ENCODE measurements at regions not wholly inside any gene's neighbourhood (a gene's known extent, or its start where the extent isn't known, plus 50 kb on each side); places are given as distances from the start of the nearest gene placed in this dataset.

DNA sequence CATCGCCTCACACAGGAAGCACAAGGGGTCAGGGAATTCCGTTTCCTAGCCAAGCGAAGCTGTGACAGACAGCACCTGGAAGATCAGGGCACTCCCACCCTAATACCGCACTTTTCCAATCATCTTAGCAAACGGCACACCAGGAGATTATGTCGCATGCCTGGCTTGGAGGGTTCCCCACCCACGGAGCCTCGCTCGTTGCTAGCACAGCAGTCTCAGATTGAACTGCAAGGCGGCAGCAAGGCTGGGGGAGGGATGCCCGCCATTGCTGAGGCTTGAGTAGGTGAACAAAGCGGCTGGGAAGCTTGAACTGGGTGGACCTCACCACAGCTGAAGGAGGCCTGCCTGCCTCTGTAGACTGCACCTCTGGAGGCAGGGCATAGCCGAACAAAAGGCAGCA, 384.8 kb downstream of the CNTN6 start:
- Histone ChIP-seq H4K20me1 (replicated peaks; ENCODE audit: control insufficient read depth, extremely low read depth, insufficient read depth, low read length) (no peaks in the 10 kb centered on the region), H3K9me3 (replicated peaks; ENCODE audit: control insufficient read depth, insufficient read depth, low read length) (peaks cover 5% of the 10 kb centered on the region), H3K4me3 (replicated peaks in 1 of 3; ENCODE audit: insufficient read depth in 1 of 3, low read depth in 1 of 3, low read length in 3 of 3) (no peak overlapping the region), H3K36me3 (ENCODE audit: control insufficient read depth in 2 of 2, extremely low read depth in 1 of 2, insufficient read depth in 2 of 2, low read length in 2 of 2) (no peaks in the 10 kb centered on the region), H3K27me3 (ENCODE audit: control insufficient read depth in 2 of 2, insufficient read depth in 2 of 2, low read length in 2 of 2) (no peaks in the 10 kb centered on the region), H3K9me1 (replicated peaks; ENCODE audit: control insufficient read depth, extremely low read depth, insufficient read depth, low read length) (no peaks in the 10 kb centered on the region), H3K4me2 (ENCODE audit: insufficient read depth, low read length) (no peak overlapping the region), H3K27ac (ENCODE audit: insufficient read depth, low read depth, low read length) (no peak overlapping the region), H2AFZ (ENCODE audit: low read depth, low read length) (no peak overlapping the region), H3K79me2 (ENCODE audit: control insufficient read depth, insufficient read depth, low read length) (no peaks in the 10 kb centered on the region), H3K9ac (replicated peaks; ENCODE audit: extremely low read depth, insufficient read depth, low read length) (no peak overlapping the region), H3K4me1 (ENCODE audit: control insufficient read depth, extremely low read depth, insufficient read depth, low read length) (no peaks in the 10 kb centered on the region)
- intact Hi-C loops (cut with micrococcal nuclease): no loop called here
- no TSS peak for BruUV-seq (replicated peaks)
- ChIA-PET POLR2A (no interaction called here), CTCF (no interaction called here)
- dilution Hi-C loops (cut with MboI; ENCODE audit: extremely low pct_ligation_motif_present, low sequenced_read_pairs): no loop called here
- no peak for TF ChIP-seq MYC (IDR thresholded peaks at IDR 0.05; ENCODE audit: low read depth, low read length)
- TF ChIP-seq, protein P1, sequence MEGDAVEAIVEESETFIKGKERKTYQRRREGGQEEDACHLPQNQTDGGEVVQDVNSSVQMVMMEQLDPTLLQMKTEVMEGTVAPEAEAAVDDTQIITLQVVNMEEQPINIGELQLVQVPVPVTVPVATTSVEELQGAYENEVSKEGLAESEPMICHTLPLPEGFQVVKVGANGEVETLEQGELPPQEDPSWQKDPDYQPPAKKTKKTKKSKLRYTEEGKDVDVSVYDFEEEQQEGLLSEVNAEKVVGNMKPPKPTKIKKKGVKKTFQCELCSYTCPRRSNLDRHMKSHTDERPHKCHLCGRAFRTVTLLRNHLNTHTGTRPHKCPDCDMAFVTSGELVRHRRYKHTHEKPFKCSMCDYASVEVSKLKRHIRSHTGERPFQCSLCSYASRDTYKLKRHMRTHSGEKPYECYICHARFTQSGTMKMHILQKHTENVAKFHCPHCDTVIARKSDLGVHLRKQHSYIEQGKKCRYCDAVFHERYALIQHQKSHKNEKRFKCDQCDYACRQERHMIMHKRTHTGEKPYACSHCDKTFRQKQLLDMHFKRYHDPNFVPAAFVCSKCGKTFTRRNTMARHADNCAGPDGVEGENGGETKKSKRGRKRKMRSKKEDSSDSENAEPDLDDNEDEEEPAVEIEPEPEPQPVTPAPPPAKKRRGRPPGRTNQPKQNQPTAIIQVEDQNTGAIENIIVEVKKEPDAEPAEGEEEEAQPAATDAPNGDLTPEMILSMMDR (IDR thresholded peaks at IDR 0.05; ENCODE audit: extremely low read depth in 1 of 2, insufficient read depth in 1 of 2, low read depth in 1 of 2, low read length in 2 of 2): no peak
- TF ChIP-seq POLR2AphosphoS5 (IDR thresholded peaks at IDR 0.05; ENCODE audit: insufficient read depth, low read depth, low read length): no peak
- no peak for TF ChIP-seq FOS (IDR thresholded peaks at IDR 0.05; ENCODE audit: borderline replicate concordance, insufficient read depth, low read length)
- TF ChIP-seq GATA2 (IDR thresholded peaks at IDR 0.05; ENCODE audit: insufficient read depth, insufficient read length, low read depth, low read length): no peak
- TF ChIP-seq, protein P2, sequence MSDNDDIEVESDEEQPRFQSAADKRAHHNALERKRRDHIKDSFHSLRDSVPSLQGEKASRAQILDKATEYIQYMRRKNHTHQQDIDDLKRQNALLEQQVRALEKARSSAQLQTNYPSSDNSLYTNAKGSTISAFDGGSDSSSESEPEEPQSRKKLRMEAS (IDR thresholded peaks at IDR 0.05; ENCODE audit: insufficient read depth, insufficient read length): no peak
- DNase-seq (ENCODE audit: low read depth, low spot score): no peak
- FAIRE-seq: no peak

DNA sequence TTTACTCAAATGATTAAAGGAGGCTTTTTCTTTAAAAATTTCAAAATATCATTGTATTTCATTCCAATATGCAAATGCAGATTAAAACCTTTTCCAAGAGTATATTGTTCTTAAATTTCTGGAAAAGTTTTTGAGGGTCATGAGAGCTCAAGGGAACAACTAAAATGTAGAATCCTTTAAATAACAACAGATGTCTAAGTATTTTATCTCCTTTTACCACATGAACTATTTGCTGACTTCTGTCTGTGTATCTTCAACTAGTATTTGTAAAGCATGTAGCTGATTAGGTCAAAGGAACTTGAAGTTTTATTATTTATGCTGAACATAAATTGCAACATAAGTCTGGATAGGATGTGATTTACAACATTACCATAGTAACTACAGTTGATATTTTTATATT, 402.6 kb downstream of the CNTN6 start:
- TF ChIP-seq JUN (IDR thresholded peaks at IDR 0.05; ENCODE audit: borderline replicate concordance, insufficient read depth, insufficient read length, low read depth) (no peak), MYC (IDR thresholded peaks at IDR 0.05; ENCODE audit: low read depth, low read length) (no peak), POLR2AphosphoS5 (IDR thresholded peaks at IDR 0.05; ENCODE audit: insufficient read depth, low read depth, low read length) (no peak), POLR2A (IDR thresholded peaks at IDR 0.05; ENCODE audit: low read depth, low read length) (no peak), FOS (IDR thresholded peaks at IDR 0.05; ENCODE audit: borderline replicate concordance, insufficient read depth, low read length) (no peak)
- TF ChIP-seq, protein P2 (IDR thresholded peaks at IDR 0.05; ENCODE audit: insufficient read depth, insufficient read length): no peak
- H3K36me3 ChIP-seq (ENCODE audit: control insufficient read depth in 2 of 2, extremely low read depth in 1 of 2, insufficient read depth in 2 of 2, low read length in 2 of 2): no peaks in the 10 kb centered on the region
- no peaks in the 10 kb centered on the region for H3K9me1 ChIP-seq (replicated peaks; ENCODE audit: control insufficient read depth, extremely low read depth, insufficient read depth, low read length)
- no TSS peak for BruUV-seq (replicated peaks)
- intact Hi-C loops (cut with micrococcal nuclease) (no loop called here), dilution Hi-C loops (cut with MboI; ENCODE audit: extremely low pct_ligation_motif_present, low sequenced_read_pairs) (no loop called here)
- no peak overlapping the region for H2AFZ ChIP-seq (ENCODE audit: low read depth, low read length)
- FAIRE-seq (no peak), DNase-seq (ENCODE audit: low read depth, low spot score) (no peak)
- H3K4me2 ChIP-seq (ENCODE audit: insufficient read depth, low read length): no peak overlapping the region
- no peaks in the 10 kb centered on the region for H3K27me3 ChIP-seq (ENCODE audit: control insufficient read depth in 2 of 2, insufficient read depth in 2 of 2, low read length in 2 of 2)
- no peak overlapping the region for H3K9ac ChIP-seq (replicated peaks; ENCODE audit: extremely low read depth, insufficient read depth, low read length)
- CTCF ChIA-PET: no interaction called here
- no peaks in the 10 kb centered on the region for H3K79me2 ChIP-seq (ENCODE audit: control insufficient read depth, insufficient read depth, low read length)
- H3K9me3 ChIP-seq (replicated peaks; ENCODE audit: control insufficient read depth, insufficient read depth, low read length): peaks cover 4% of the 10 kb centered on the region
- POLR2A ChIA-PET: no interaction called here
- no peak overlapping the region for H3K27ac ChIP-seq (ENCODE audit: insufficient read depth, low read depth, low read length)
- H4K20me1 ChIP-seq (replicated peaks; ENCODE audit: control insufficient read depth, extremely low read depth, insufficient read depth, low read length): no peaks in the 10 kb centered on the region
- H3K4me3 ChIP-seq (replicated peaks in 1 of 3; ENCODE audit: insufficient read depth in 1 of 3, low read depth in 1 of 3, low read length in 3 of 3): no peak overlapping the region
- H3K4me1 ChIP-seq (ENCODE audit: control insufficient read depth, extremely low read depth, insufficient read depth, low read length): no peaks in the 10 kb centered on the region
